Esophagus muscularis mucosa (tissue), 4 donors: ENCODE measurements at regions not wholly inside any gene's neighbourhood (a gene's known extent, or its start where the extent isn't known, plus 50 kb on each side); places are given as distances from the start of the nearest gene placed in this dataset.

Source experiments
- DNase-seq: peaks from one replicate; pipeline ENCODE4 v3.0.0-alpha.2; 2017; ENCODE audit errors: extremely low spot score
- H3K27ac ChIP-seq, 4 donors: fragments of 200-600 bp; sonication (generic); replicated peaks in 1 of 4; 1 replicate in 3 of 4; 2 replicates in 1 of 4; pipeline ENCODE4 v1.5.1; 2016 to 2019; ENCODE audit warnings: mild to moderate bottlenecking in 1 of 4
- H3K27me3 ChIP-seq, 4 donors: fragments of 200-600 bp; sonication (generic); one replicate each; pipeline versions ENCODE4 v1.5.1 to v1.6.0; 2016 to 2019
- H3K36me3 ChIP-seq, 4 donors: fragments of 200-600 bp; sonication (generic); one replicate each; pipeline ENCODE4 v1.5.1; 2016 to 2019
- H3K4me1 ChIP-seq, 4 donors: fragments of 200-600 bp; sonication (generic); one replicate each; pipeline ENCODE4 v1.5.1; 2016 to 2019
- H3K4me3 ChIP-seq, 4 donors: fragments of 200-600 bp; sonication (generic); 1 replicate in 2 of 4; 2 replicates in 2 of 4; pipeline ENCODE4 v1.5.1; 2016 to 2019; ENCODE audit warnings: mild to moderate bottlenecking in 4 of 4, moderate library complexity in 1 of 4
- H3K9me3 ChIP-seq, 4 donors: fragments of 200-600 bp; sonication (generic); 1 replicate in 3 of 4; 2 replicates in 1 of 4; pipeline ENCODE4 v1.5.1; 2016 to 2019
- CTCF ChIP-seq, 3 experiments: fragments of 200-600 bp in 2 of 3; fragments of 450-650 bp in 1 of 3; sonication (generic) in 2 of 3; IDR thresholded peaks; one replicate each; pipeline ENCODE4 v1.5.1; 2017 to 2019; ENCODE audit warnings: antibody characterized with exemption in 3 of 3, mild to moderate bottlenecking in 2 of 3, moderate library complexity in 1 of 3
- EP300 ChIP-seq: sonication (generic); formaldehyde crosslinking; IDR thresholded peaks from one replicate; pipeline ENCODE4 v1.6.1; 2017; ENCODE audit warnings: antibody characterized with exemption
- POLR2A ChIP-seq: fragments of 450-650 bp; IDR thresholded peaks from one replicate; pipeline ENCODE4 v1.6.1; 2017; ENCODE audit warnings: antibody characterized with exemption, moderate library complexity, mild to moderate bottlenecking, low read depth
- POLR2AphosphoS5 ChIP-seq, 2 donors: sonication (generic); formaldehyde crosslinking; IDR thresholded peaks; one replicate each; pipeline ENCODE4 v1.6.1; 2017; ENCODE audit warnings: antibody characterized with exemption in 2 of 2
- WGBS: methylation state at CpG from one replicate; pipeline ENCODE4 v1.1.5; 2018; 5-methylcytosine and 5-hydroxymethylcytosine counted together
- intact Hi-C: fragments of 100-400 bp; cut with DNase I; formaldehyde crosslinking; loops from one replicate; pipeline ENCODE4 v1.15.1; 2023

- no peaks in the 10 kb centered on the region for H3K9me3 ChIP-seq
- H3K27ac ChIP-seq, result no peak overlapping the region
- H3K4me3 ChIP-seq, result no peak overlapping the region
- WGBS, result 86% methylated on average over 4 of the region's 4 CpGs
- no peak for DNase-seq
- intact Hi-C loops, result no loop called here
- H3K27me3 ChIP-seq, result no peaks in the 10 kb centered on the region
- TF ChIP-seq EP300, result no peak
- H3K36me3 ChIP-seq, result no peaks in the 10 kb centered on the region
- peaks cover 0 to 12% (median 8%) of the 10 kb centered on the region in 4 donors for H3K4me1 ChIP-seq
These were observed 119.1 kb upstream of the MTNR1B start for GRCh38 chr11:92850296-92850826.

- intact Hi-C loops, result no loop called here
- Histone ChIP-seq H3K9me3 (no peaks in the 10 kb centered on the region), H3K27me3 (no peaks in the 10 kb centered on the region), H3K4me3 (no peak overlapping the region), H3K4me1 (peaks cover 0 to 13% (median 9%) of the 10 kb centered on the region in 4 donors), H3K27ac (no peak overlapping the region), H3K36me3 (no peaks in the 10 kb centered on the region)
- TF ChIP-seq POLR2AphosphoS5 (IDR thresholded peaks at IDR 0.05), result no peak
- TF ChIP-seq EP300, result no peak
- TF ChIP-seq POLR2A, result no peak
- TF ChIP-seq CTCF (IDR thresholded peaks at IDR 0.05), result no peak
- DNase-seq, result no peak
These were observed 117.2 kb upstream of the MTNR1B start for GRCh38 chr11:92852229-92852628.

- no peaks in the 10 kb centered on the region for H3K27me3 ChIP-seq
- intact Hi-C loops, result no loop called here
- H3K4me1 ChIP-seq, result peaks cover 0 to 13% (median 9%) of the 10 kb centered on the region in 4 donors
- no peak for DNase-seq
- H3K27ac ChIP-seq, result no peak overlapping the region
- no peaks in the 10 kb centered on the region for H3K9me3 ChIP-seq
- no peaks in the 10 kb centered on the region for H3K36me3 ChIP-seq
- TF ChIP-seq CTCF (IDR thresholded peaks at IDR 0.05) (no peak), POLR2A (no peak), POLR2AphosphoS5 (IDR thresholded peaks at IDR 0.05) (no peak), EP300 (no peak)
- WGBS, result 55% methylated on average over 3 of the region's 7 CpGs
- H3K4me3 ChIP-seq, result no peak overlapping the region
These were observed 116.5 kb upstream of the MTNR1B start for GRCh38 chr11:92852946-92853345.

GRCh38 chr11:92854162-92854561, 115.3 kb upstream of the MTNR1B start:
- no peaks in the 10 kb centered on the region for H3K36me3 ChIP-seq
- DNase-seq, result no peak
- H3K27ac ChIP-seq, result no peak overlapping the region
- WGBS, result 77% methylated on average over 3 of the region's 5 CpGs
- H3K27me3 ChIP-seq, result no peaks in the 10 kb centered on the region
- intact Hi-C loops, result no loop called here
- no peak for TF ChIP-seq EP300
- TF ChIP-seq POLR2AphosphoS5 (IDR thresholded peaks at IDR 0.05), result no peak
- no peak for TF ChIP-seq CTCF (IDR thresholded peaks at IDR 0.05)
- TF ChIP-seq POLR2A, result no peak
- H3K4me3 ChIP-seq, result no peak overlapping the region
- no peaks in the 10 kb centered on the region for H3K9me3 ChIP-seq
- peaks cover 0 to 19% (median 13%) of the 10 kb centered on the region in 4 donors for H3K4me1 ChIP-seq

- TF ChIP-seq POLR2A, result no peak
- TF ChIP-seq EP300, result no peak
- TF ChIP-seq CTCF (IDR thresholded peaks at IDR 0.05), result no peak
- TF ChIP-seq POLR2AphosphoS5 (IDR thresholded peaks at IDR 0.05), result no peak
- no peak overlapping the region for H3K27ac ChIP-seq
- no peaks in the 10 kb centered on the region for H3K9me3 ChIP-seq
- intact Hi-C loops, result no loop called here
- no peaks in the 10 kb centered on the region for H3K36me3 ChIP-seq
- no peak overlapping the region for H3K4me3 ChIP-seq
- no peak for DNase-seq
- H3K4me1 ChIP-seq, result peaks cover 0 to 27% (median 19%) of the 10 kb centered on the region in 4 donors
- H3K27me3 ChIP-seq, result no peaks in the 10 kb centered on the region
- WGBS, result 60% methylated on average over 3 of the region's 3 CpGs
These were observed 114.5 kb upstream of the MTNR1B start for GRCh38 chr11:92854952-92855351.
